ENCODE measurements at regions not wholly inside any gene's neighbourhood (a gene's known extent, or its start where the extent isn't known, plus 50 kb on each side); places are given as distances from the start of the nearest gene placed in this dataset.

GRCh38 chr5:164357395-164358033, 852.1 kb downstream of the MAT2B start:
- no peak for DNase-seq

DNA sequence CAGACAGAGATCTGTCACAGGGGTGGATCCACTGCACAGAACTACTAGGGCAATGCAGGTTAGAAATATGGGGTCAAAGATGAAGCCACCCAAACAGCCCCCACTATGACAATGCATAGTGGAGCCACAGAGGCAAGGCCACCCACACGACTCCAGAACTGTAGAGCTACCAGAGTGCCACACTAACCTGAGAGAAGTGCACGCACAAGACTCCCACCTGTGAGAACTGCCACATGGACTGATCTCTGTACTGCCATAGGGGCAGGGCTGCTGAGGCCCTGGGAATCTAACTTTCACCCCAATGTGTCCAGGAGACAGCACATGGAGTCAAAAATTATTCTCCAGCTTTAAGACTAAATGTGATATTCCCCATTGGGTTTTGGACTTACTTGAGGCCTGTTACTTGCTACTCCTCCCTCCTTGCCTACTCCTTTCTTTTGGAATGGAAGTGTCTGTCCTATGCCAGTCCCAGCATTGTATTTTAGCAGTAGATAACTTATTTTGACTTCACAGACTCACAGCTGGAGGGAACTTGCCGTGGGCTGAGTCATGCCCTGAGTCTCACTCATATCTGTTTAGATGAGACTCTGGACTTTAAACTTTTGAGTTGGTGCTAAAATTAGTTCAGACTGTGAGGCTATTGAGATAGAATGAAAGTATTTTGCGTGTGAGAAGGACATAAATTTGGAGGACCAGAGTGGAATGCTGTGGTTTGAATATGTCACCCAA, 853.3 kb downstream of the MAT2B start:
- DNase-seq: no peak

DNA sequence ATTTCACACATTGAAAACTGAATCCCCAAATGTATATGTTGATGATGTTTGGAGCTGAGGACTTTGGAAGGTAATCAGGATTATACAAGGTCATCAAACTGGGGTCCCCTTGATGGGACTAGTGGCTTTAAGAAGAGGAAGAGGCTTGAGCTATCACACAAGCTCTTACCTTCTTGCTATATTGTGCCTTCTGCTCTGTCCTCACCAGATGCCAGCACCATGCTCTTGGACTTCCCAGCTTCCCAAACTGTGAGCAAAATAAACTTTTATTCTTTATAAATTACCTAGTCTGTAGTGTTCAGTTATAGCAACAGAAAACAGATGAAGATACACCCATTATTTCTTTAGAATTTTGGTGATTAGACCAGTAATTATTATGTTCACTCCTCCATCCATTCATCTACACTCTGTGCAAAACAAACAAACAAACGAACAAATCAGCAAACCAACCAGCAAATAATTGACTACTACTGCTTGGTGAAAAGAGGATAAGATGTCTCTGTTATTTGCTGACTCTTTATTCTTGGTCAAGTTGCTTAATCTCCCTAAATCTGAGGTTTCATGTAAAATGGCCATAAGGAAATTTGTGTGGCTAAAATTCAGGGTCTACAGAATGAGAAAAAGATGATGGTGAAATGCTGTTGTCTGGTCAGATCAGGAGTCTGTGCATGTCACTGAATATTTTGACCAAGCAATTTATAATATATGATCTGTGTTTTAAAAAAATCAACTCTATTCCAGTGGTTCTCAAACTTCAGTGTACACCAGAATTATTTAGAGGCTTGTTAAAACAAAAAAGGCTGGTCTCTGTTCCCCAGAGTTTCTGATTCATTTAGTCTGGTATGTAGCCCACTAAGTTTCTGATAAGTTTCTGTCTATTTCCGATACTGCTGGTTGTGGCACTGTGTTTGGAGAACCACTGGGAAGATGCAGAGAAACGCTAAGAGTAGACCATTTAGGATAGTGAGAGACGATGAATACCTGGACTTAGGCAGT, 854.1 kb downstream of the MAT2B start:
- no peak for DNase-seq

GRCh38 chr5:164360589-164360988, 855.2 kb downstream of the MAT2B start:
- DNase-seq: no peak

DNA sequence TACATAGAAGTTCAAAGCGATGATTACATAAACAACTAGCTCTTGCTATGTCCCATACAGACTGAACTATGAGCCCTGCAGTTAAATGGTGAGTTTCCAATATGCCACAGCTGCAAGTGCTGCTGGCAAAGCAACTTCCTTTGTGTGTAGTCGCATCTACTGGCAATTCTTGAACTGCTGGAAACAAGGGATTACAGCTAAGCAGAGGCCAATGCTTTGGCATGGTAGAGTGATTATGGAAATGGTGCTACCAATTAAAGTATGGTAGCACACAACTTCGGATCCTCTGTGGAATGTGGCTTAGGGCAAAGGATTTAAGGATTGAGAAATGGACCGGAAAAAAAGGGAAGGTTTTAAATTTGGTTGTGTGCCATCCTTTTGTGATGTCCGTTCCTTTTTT, 856.6 kb downstream of the MAT2B start:
- DNase-seq: peak; percentile 51

GRCh38 chr5:164362835-164363234, 857.4 kb downstream of the MAT2B start:
- DNase-seq: no peak

DNA sequence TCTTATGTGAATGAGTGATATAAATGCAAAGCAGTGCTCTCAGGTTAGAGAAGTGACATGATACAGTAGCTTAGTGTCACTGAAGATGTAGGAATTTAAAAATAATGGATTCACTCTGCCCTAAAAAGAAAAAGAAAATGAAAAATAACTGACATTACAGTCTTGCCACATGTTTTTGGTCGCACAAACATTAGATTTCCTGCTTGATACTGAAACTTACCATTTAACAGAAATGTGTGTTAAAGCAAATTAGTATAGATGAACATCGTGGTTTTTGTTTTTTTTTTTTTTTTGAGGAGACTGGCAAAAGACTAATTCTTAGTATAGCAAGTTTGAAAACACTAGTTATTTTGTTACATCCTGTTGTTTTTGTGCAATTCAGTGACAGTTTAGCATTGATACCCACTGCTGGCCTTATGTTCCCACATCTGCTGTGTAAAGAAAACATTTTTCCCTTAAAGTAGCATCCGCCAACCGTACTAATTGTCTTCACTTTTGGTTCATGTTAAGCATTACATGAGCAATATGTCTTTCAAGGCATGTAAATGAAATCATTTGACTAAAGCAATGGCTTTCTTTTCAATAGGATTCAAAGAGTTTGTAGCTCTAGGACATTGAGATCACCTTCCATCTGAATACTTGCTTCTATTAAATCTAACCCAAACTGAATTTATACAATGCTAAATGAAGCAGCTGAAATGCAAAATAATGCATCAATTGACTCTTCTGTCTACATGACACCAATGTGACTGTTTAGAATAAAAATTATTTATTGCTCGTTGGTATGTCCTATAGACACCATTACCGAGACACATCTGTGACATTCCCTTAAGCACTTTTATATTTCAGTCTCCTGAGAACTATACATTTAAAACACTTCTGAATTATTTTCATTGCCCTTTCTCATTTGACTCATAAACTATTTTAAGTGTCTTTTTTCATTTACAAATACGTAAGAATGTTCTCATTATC, 859.1 kb downstream of the MAT2B start:
- no peak for DNase-seq

GRCh38 chr5:164370841-164371240, 865.4 kb downstream of the MAT2B start:
- no peak for DNase-seq

GRCh38 chr5:164372892-164373291, 867.5 kb downstream of the MAT2B start:
- no peak for DNase-seq

DNA sequence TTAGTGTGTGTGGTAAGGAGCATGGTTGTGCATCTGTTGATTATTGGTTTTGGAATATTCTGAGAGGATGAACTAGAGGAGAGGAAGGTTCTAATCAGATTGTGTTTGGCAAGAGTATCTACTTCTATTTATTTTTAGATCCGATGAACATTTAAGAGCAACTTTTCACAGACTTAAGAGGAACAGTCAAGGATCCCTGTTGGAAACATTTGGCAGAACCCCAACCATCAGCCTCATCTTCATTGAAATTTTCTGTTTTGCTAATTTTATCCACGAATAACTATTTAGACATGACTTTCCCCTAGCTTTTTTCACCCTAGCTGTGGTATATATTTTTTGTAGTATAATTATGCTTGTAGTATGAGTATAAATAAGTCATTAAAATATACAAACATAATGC, 868.5 kb downstream of the MAT2B start:
- DNase-seq: no peak

DNA sequence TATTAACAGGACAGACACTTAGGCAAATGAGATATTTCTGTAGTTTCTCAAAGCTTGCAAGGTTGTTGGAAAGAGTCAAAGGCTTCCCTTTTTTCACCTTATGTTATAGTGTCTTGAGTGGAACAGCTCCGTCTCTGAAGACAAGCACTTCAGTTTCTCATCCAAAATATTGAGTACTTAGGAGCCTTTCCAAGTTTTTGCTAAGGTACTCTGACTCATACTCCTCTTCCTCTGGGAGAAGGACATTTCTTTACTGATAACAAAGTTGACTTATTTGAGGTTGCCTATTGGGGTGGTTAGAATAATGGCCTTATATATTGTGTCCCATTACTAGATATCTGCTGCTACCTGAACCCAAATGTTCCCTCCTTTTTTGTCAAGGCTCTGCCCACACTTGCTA, 869.6 kb downstream of the MAT2B start:
- DNase-seq: no peak

DNA sequence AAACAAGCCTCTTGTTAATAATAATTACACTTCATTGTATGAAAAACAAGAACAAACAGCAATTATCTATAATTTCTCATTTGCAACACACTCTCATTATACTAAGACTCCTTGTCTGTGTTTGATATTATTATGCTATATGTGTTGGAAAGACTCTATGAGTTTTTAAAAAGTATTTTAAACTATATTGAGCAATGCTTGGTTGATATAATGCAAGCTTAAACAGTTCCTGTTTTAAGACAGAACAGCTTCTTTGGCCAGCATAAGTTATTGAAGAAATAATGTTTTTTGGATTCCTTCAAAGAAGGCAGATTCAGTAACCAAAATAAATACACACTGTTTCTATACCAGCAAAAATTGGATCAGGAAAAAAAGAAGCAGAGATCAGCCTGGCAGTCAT, 871.4 kb downstream of the MAT2B start:
- DNase-seq: no peak

DNA sequence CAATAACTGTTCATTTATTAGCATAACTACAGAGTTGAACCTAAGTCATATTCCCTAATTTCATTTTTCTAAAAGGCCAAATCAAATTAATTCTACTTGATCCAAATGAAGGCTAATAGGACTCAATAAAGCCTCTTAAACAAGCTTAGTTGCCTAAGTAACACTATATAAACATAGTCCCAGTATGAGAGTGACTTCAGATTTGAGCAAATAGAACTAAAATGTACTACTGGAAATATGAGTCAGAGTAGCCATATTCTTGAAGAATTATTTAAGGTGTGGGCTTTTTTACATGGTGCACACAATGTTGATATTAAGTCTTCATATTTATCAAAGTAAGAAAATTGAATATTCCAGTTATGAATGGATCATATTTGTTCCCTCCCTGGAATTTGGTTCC, 872.3 kb downstream of the MAT2B start:
- no peak for DNase-seq

GRCh38 chr5:164383662-164384061, 878.2 kb downstream of the MAT2B start:
- DNase-seq: no peak

GRCh38 chr5:164392531-164392930, 887.1 kb downstream of the MAT2B start:
- no peak for DNase-seq

DNA sequence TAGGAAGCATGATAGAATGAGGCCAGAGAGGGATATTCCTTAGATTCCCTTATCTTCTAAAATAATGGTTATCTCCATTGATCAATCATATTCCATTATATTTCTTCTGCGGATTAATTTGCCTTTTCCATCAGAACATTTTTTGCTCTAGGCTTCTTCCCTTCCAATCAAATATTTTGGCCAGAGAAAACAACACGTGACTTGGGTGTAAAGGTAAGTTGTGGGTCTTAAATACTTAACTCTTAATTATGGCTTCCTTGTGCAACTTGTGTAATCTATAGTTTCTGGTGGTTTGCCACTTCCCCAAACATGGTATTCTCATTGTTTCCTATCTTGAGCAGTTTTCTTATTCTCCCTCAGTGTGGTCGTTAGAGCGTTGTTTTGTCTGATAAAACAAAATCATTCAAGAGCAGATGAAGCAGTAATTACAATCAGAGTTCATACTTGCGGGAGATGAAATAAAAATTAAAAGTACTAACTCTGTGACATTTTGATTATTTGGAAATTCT, 889.3 kb downstream of the MAT2B start:
- no peak for DNase-seq

DNA sequence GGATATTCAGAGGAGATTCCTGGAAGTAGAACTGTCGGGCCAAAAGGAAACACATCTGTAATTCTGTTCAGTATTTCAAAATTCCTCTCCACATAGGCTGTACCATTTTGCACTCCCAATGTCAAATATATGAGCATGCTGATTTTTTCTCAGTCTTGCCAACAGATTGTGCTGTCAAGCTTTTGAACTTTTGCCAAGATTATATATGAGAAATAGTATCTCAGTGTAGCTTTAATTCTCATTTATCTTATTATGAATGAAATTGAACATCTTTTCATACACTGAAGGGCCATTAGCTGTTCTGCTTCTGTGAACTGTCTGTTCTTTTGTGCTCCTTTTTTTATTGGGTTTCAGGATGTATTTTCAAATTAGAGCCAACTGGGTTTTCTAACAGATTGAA, 907.1 kb downstream of the MAT2B start:
- no peak for DNase-seq

GRCh38 chr5:164420161-164420560, 914.7 kb downstream of the MAT2B start:
- no peak for DNase-seq

DNA sequence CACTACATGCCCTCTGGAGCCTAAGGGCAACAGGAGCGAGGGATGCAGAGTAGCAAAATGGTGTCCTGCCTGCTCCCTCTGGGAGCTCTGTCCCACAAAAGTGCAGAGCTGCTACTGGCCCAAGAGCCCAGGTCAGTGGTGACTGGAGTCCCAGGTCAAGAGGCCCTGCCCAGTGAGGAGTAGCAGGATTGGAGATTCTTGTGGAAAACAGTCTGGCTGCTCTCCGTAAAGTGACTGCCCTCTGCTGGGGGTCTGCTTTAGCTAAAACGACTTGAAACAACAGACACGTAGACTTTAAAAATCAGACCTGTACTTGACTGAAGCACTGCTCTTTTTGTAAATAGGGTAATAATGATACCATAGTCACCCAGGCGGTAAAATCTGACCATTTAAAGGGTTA, 917.0 kb downstream of the MAT2B start:
- DNase-seq: no peak

DNA sequence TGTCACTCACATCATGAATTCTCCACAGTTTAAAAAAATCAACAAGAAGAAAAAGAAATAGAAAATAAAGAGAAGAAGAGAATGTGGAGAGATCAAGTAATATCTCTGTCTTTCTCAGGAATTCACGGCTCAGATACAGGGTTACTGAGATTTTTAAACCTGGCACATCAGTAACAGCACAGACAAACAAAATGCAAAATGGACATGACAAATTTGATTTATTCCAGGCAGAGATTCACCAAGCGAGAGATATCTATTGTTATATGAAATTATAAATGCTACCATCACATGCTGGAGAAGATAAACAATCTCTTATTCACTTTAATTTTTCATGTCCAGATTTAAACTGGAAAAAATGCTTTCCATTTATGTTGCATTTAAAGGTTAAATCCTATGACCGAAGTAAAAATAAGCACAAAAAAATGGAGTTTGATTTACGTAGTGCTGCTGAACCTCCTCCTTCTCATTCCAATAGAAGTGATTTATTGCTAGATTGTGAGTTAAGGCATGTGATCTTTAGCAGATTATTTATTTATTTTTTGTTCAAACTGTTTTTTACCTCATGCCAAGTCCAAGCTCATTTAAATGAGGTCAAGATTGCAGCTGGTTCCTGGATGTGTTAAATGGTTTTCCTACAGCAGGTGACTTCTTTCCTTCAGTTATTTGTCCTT, 926.4 kb downstream of the MAT2B start:
- no peak for DNase-seq

- peak; percentile 29 for DNase-seq
These were observed 927.9 kb downstream of the MAT2B start for GRCh38 chr5:164433106-164433870.

All from right hindlimb (tissue), 1 donor.